Gastrocnemius medialis (tissue), 4 donors: ENCODE measurements at regions not wholly inside any gene's neighbourhood (a gene's known extent, or its start where the extent isn't known, plus 50 kb on each side); places are given as distances from the start of the nearest gene placed in this dataset.

Experiments used
- POLR2A ChIP-seq, 2 donors: fragments of 450-650 bp; IDR thresholded peaks; one replicate each; pipeline ENCODE4 v1.6.1; 2017; ENCODE audit warnings: antibody characterized with exemption in 2 of 2, mild to moderate bottlenecking in 2 of 2, moderate library complexity in 2 of 2
- TF ChIP-seq, protein P1 (sequence below), 5 experiments: fragments of 450-650 bp in 3 of 5; fragments of 200-600 bp in 2 of 5; sonication (generic) in 2 of 5; IDR thresholded peaks in 4 of 5; conservative IDR thresholded peaks in 1 of 5; 1 replicate in 4 of 5; 2 replicates in 1 of 5; pipeline ENCODE4 v1.5.1; 2016 to 2019; ENCODE audit warnings: antibody characterized with exemption in 5 of 5, mild to moderate bottlenecking in 3 of 5, moderate library complexity in 3 of 5

DNA sequence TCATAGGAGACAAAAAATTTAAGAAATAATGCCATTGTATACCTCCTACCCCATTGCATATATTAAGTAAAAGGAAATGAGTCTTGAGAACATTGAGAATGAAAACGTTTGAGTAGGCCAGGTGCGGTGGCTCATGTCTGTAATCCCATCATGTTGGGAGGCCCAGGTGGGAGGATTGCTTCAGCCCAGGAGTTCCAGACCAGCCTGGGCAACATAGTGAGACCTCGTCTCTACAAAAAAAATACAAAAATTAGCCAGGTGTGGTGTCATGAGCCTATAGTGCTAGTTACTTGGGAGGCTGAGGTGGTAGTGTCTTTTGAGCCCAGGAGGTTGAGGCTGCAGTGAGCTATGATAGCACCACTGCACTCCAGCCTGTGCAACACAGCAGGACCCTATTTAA is 107.7 kb upstream of the MGAT5 start:
- TF ChIP-seq, protein P1, sequence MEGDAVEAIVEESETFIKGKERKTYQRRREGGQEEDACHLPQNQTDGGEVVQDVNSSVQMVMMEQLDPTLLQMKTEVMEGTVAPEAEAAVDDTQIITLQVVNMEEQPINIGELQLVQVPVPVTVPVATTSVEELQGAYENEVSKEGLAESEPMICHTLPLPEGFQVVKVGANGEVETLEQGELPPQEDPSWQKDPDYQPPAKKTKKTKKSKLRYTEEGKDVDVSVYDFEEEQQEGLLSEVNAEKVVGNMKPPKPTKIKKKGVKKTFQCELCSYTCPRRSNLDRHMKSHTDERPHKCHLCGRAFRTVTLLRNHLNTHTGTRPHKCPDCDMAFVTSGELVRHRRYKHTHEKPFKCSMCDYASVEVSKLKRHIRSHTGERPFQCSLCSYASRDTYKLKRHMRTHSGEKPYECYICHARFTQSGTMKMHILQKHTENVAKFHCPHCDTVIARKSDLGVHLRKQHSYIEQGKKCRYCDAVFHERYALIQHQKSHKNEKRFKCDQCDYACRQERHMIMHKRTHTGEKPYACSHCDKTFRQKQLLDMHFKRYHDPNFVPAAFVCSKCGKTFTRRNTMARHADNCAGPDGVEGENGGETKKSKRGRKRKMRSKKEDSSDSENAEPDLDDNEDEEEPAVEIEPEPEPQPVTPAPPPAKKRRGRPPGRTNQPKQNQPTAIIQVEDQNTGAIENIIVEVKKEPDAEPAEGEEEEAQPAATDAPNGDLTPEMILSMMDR (IDR thresholded peaks at IDR 0.05 in 4 of 5, conservative IDR thresholded peaks at IDR 0.05 in 1 of 5): no peak
- TF ChIP-seq POLR2A (IDR thresholded peaks at IDR 0.05): no peak
